ENCODE measurements at regions not wholly inside any gene's neighbourhood (a gene's known extent, or its start where the extent isn't known, plus 50 kb on each side); places are given as distances from the start of the nearest gene placed in this dataset.

- no peak overlapping the region for H3K4me2 ChIP-seq
- no peaks in the 10 kb centered on the region for H3K9me2 ChIP-seq (replicated peaks; ENCODE audit: insufficient read depth)
- H3K27me3 ChIP-seq = no peaks in the 10 kb centered on the region
- TF ChIP-seq, protein P1, sequence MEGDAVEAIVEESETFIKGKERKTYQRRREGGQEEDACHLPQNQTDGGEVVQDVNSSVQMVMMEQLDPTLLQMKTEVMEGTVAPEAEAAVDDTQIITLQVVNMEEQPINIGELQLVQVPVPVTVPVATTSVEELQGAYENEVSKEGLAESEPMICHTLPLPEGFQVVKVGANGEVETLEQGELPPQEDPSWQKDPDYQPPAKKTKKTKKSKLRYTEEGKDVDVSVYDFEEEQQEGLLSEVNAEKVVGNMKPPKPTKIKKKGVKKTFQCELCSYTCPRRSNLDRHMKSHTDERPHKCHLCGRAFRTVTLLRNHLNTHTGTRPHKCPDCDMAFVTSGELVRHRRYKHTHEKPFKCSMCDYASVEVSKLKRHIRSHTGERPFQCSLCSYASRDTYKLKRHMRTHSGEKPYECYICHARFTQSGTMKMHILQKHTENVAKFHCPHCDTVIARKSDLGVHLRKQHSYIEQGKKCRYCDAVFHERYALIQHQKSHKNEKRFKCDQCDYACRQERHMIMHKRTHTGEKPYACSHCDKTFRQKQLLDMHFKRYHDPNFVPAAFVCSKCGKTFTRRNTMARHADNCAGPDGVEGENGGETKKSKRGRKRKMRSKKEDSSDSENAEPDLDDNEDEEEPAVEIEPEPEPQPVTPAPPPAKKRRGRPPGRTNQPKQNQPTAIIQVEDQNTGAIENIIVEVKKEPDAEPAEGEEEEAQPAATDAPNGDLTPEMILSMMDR (IDR thresholded peaks at IDR 0.05; ENCODE audit: poor library complexity) = no peak
- TF ChIP-seq EZH2 (IDR thresholded peaks at IDR 0.05; ENCODE audit: borderline replicate concordance) = no peak
- TF ChIP-seq EZH2phosphoT487 (IDR thresholded peaks at IDR 0.05; ENCODE audit: low read depth, severe bottlenecking, unreplicated experiment) = no peak
- no peak for DNase-seq (ENCODE audit: low spot score)
- H4K20me1 ChIP-seq (ENCODE audit: insufficient read depth, poor library complexity, severe bottlenecking) = no peaks in the 10 kb centered on the region
- no peaks in the 10 kb centered on the region for H3K79me2 ChIP-seq
- WGBS (ENCODE audit: low lambda C conversion rate, missing lambda C conversion rate) = 96% methylated on average over 1 of the region's 1 CpG
- no peak overlapping the region for H2AFZ ChIP-seq
- no peaks in the 10 kb centered on the region for H3K9me3 ChIP-seq (ENCODE audit: low read depth)
- no peak overlapping the region for H3K27ac ChIP-seq
- H3K4me1 ChIP-seq (ENCODE audit: insufficient read depth) = no peaks in the 10 kb centered on the region
- H3K36me3 ChIP-seq (replicated peaks; ENCODE audit: insufficient read depth, low read depth) = no peaks in the 10 kb centered on the region
- no peak overlapping the region for H3K4me3 ChIP-seq
Observed at GRCh38 chr9:115635680-115636383, 517.8 kb upstream of the PAPPA start.

GRCh38 chr9:115636596-115636995 is 517.0 kb upstream of the PAPPA start:
- no peak for DNase-seq (ENCODE audit: low spot score)
- no peak overlapping the region for H3K4me2 ChIP-seq
- H3K27ac ChIP-seq = no peak overlapping the region
- no peaks in the 10 kb centered on the region for H4K20me1 ChIP-seq (ENCODE audit: insufficient read depth, poor library complexity, severe bottlenecking)
- H3K9me2 ChIP-seq (replicated peaks; ENCODE audit: insufficient read depth) = no peaks in the 10 kb centered on the region
- no peaks in the 10 kb centered on the region for H3K27me3 ChIP-seq
- H2AFZ ChIP-seq = no peak overlapping the region
- TF ChIP-seq EZH2phosphoT487 (IDR thresholded peaks at IDR 0.05; ENCODE audit: low read depth, severe bottlenecking, unreplicated experiment) = no peak
- TF ChIP-seq, protein P1 (IDR thresholded peaks at IDR 0.05; ENCODE audit: poor library complexity) = no peak
- TF ChIP-seq EZH2 (IDR thresholded peaks at IDR 0.05; ENCODE audit: borderline replicate concordance) = no peak
- H3K9me3 ChIP-seq (ENCODE audit: low read depth) = no peaks in the 10 kb centered on the region
- no peaks in the 10 kb centered on the region for H3K79me2 ChIP-seq
- 87% methylated on average over 4 of the region's 4 CpGs for WGBS (ENCODE audit: low lambda C conversion rate, missing lambda C conversion rate)
- H3K4me3 ChIP-seq = no peak overlapping the region
- no peaks in the 10 kb centered on the region for H3K4me1 ChIP-seq (ENCODE audit: insufficient read depth)
- H3K36me3 ChIP-seq (replicated peaks; ENCODE audit: insufficient read depth, low read depth) = no peaks in the 10 kb centered on the region

DNA sequence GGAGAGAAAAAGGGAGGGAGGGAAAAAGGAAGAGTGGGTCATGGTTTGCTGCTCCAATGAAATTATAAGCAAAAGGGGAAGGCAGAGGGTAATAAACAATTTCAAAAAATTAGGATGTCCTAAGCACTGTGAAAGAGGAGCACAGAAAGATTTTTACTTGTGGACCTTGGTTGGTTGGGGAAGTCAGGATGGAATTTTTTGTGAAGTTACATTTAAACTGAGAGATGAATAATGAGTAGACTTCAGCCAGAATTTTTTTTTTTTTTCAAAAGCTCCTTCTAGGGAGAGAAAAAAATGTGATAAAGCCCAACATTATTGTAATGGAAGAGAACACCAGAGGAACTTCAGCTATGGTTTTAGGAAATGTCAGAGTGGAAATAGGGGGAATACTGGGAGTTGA is 515.9 kb upstream of the PAPPA start:
- no peaks in the 10 kb centered on the region for H3K36me3 ChIP-seq (replicated peaks; ENCODE audit: insufficient read depth, low read depth)
- no peaks in the 10 kb centered on the region for H4K20me1 ChIP-seq (ENCODE audit: insufficient read depth, poor library complexity, severe bottlenecking)
- no peaks in the 10 kb centered on the region for H3K79me2 ChIP-seq
- H3K4me2 ChIP-seq = no peak overlapping the region
- TF ChIP-seq EZH2 (IDR thresholded peaks at IDR 0.05; ENCODE audit: borderline replicate concordance) = no peak
- TF ChIP-seq, protein P1 (IDR thresholded peaks at IDR 0.05; ENCODE audit: poor library complexity) = no peak
- TF ChIP-seq EZH2phosphoT487 (IDR thresholded peaks at IDR 0.05; ENCODE audit: low read depth, severe bottlenecking, unreplicated experiment) = no peak
- no peaks in the 10 kb centered on the region for H3K4me1 ChIP-seq (ENCODE audit: insufficient read depth)
- DNase-seq (ENCODE audit: low spot score) = no peak
- H3K27me3 ChIP-seq = no peaks in the 10 kb centered on the region
- H2AFZ ChIP-seq = no peak overlapping the region
- no peaks in the 10 kb centered on the region for H3K9me3 ChIP-seq (ENCODE audit: low read depth)
- no peaks in the 10 kb centered on the region for H3K9me2 ChIP-seq (replicated peaks; ENCODE audit: insufficient read depth)
- no peak overlapping the region for H3K27ac ChIP-seq
- H3K4me3 ChIP-seq = no peak overlapping the region
